Hepatocyte (in vitro differentiated cells): ENCODE measurements at regions not wholly inside any gene's neighbourhood (a gene's known extent, or its start where the extent isn't known, plus 50 kb on each side); places are given as distances from the start of the nearest gene placed in this dataset.
"Not testable (repeated sequence)": the region's sequence is repeated elsewhere in the genome, so short reads cannot be mapped to it uniquely, and the experiment has no call there.

Experiments
- DNase-seq: peaks from one replicate; pipeline ENCODE4 v3.0.0-alpha.2; 2016; ENCODE audit warnings: low spot score
- H2AFZ ChIP-seq: fragments of 200-600 bp; sonication (generic); 2 replicates; pipeline ENCODE4 v1.6.0; 2016; ENCODE audit warnings: antibody characterized with exemption, mild to moderate bottlenecking
- H3K27ac ChIP-seq: fragments of 200-600 bp; sonication (generic); 2 replicates; pipeline ENCODE4 v1.5.1; 2016; ENCODE audit warnings: mild to moderate bottlenecking
- H3K27me3 ChIP-seq: fragments of 200-600 bp; sonication (generic); 2 replicates; pipeline ENCODE4 v1.6.1; 2016
- H3K36me3 ChIP-seq: fragments of 200-600 bp; sonication (generic); replicated peaks from 2 replicates; pipeline ENCODE4 v1.5.1; 2016; ENCODE audit warnings: low read depth; ENCODE audit not compliant: insufficient read depth
- H3K4me1 ChIP-seq: fragments of 200-600 bp; sonication (generic); 2 replicates; pipeline ENCODE4 v1.5.1; 2016; ENCODE audit warnings: mild to moderate bottlenecking, moderate library complexity; ENCODE audit not compliant: insufficient read depth
- H3K4me2 ChIP-seq: fragments of 200-600 bp; sonication (generic); 2 replicates; pipeline ENCODE4 v1.6.0; 2016
- H3K4me3 ChIP-seq: fragments of 200-600 bp; sonication (generic); 2 replicates; pipeline ENCODE4 v1.5.1; 2016; ENCODE audit warnings: mild to moderate bottlenecking
- H3K79me2 ChIP-seq: fragments of 200-600 bp; sonication (generic); 2 replicates; pipeline ENCODE4 v1.6.0; 2017; ENCODE audit warnings: mild to moderate bottlenecking
- H3K9me2 ChIP-seq: fragments of 200-600 bp; sonication (generic); replicated peaks from 2 replicates; pipeline ENCODE4 v1.6.0; 2017; ENCODE audit warnings: mild to moderate bottlenecking; ENCODE audit not compliant: insufficient read depth
- H3K9me3 ChIP-seq: fragments of 200-600 bp; sonication (generic); 2 replicates; pipeline ENCODE4 v1.5.1; 2016; ENCODE audit warnings: low read depth, mild to moderate bottlenecking
- H4K20me1 ChIP-seq: fragments of 200-600 bp; sonication (generic); 2 replicates; pipeline ENCODE4 v1.6.0; 2016; ENCODE audit warnings: mild to moderate bottlenecking; ENCODE audit not compliant: insufficient read depth, poor library complexity, severe bottlenecking
- EZH2 ChIP-seq: fragments of 200-600 bp; sonication (generic); IDR thresholded peaks from 2 replicates; pipeline ENCODE4 v1.6.1; 2016; ENCODE audit warnings: antibody characterized with exemption, mild to moderate bottlenecking, borderline replicate concordance
- EZH2phosphoT487 ChIP-seq: fragments of 200-600 bp; sonication (generic); IDR thresholded peaks from one replicate; pipeline ENCODE4 v1.6.1; 2018; ENCODE audit warnings: antibody characterized with exemption, mild to moderate bottlenecking, low read depth, moderate library complexity; ENCODE audit not compliant: unreplicated experiment, severe bottlenecking
- WGBS: methylation state at CpG from one replicate; pipeline ENCODE4 v1.1.6; 2016; ENCODE audit warnings: low lambda C conversion rate; ENCODE audit errors: missing lambda C conversion rate; 5-methylcytosine and 5-hydroxymethylcytosine counted together
- TF ChIP-seq, protein P1 (sequence below): fragments of 200-600 bp; sonication (generic); IDR thresholded peaks from 2 replicates; pipeline ENCODE4 v1.5.1; 2016; ENCODE audit warnings: antibody characterized with exemption, mild to moderate bottlenecking; ENCODE audit not compliant: poor library complexity

GRCh38 chr7:140261522-140261921 lies 84.7 kb upstream of the KDM7A start:
- H3K27ac ChIP-seq, result no peak overlapping the region
- no peaks in the 10 kb centered on the region for H3K9me2 ChIP-seq
- H4K20me1 ChIP-seq, result no peaks in the 10 kb centered on the region
- H2AFZ ChIP-seq, result no peak overlapping the region
- no peak for DNase-seq
- H3K36me3 ChIP-seq, result no peaks in the 10 kb centered on the region
- TF ChIP-seq EZH2 (no peak), EZH2phosphoT487 (no peak)
- TF ChIP-seq, protein P1, sequence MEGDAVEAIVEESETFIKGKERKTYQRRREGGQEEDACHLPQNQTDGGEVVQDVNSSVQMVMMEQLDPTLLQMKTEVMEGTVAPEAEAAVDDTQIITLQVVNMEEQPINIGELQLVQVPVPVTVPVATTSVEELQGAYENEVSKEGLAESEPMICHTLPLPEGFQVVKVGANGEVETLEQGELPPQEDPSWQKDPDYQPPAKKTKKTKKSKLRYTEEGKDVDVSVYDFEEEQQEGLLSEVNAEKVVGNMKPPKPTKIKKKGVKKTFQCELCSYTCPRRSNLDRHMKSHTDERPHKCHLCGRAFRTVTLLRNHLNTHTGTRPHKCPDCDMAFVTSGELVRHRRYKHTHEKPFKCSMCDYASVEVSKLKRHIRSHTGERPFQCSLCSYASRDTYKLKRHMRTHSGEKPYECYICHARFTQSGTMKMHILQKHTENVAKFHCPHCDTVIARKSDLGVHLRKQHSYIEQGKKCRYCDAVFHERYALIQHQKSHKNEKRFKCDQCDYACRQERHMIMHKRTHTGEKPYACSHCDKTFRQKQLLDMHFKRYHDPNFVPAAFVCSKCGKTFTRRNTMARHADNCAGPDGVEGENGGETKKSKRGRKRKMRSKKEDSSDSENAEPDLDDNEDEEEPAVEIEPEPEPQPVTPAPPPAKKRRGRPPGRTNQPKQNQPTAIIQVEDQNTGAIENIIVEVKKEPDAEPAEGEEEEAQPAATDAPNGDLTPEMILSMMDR, result no peak
- H3K9me3 ChIP-seq, result no peaks in the 10 kb centered on the region
- H3K79me2 ChIP-seq, result no peaks in the 10 kb centered on the region
- H3K4me3 ChIP-seq, result no peak overlapping the region
- H3K27me3 ChIP-seq, result no peaks in the 10 kb centered on the region
- H3K4me1 ChIP-seq, result no peaks in the 10 kb centered on the region
- WGBS, result 77% methylated on average over 1 of the region's 1 CpG
- H3K4me2 ChIP-seq, result no peak overlapping the region

DNA sequence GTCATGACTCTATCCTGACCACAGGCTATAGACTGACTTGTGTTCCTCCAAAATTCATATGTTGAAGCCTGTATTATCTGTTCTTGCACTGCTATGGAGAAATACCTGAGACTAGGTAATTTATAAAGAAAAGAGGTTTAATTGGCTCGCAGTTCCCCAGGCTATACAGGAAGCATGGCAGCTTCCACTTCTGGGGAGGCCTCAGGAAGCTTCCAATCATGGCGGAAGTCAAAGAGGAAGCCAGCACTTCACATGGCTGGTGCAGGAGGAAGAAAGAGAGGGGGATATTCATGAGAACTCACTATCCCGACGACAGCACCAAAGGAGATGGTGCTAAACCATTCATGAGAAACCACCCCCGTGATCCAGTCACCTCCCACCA lies 84.3 kb upstream of the KDM7A start:
- H4K20me1 ChIP-seq, result no peaks in the 10 kb centered on the region
- H3K4me3 ChIP-seq, result no peak overlapping the region
- H3K9me3 ChIP-seq, result no peaks in the 10 kb centered on the region
- no peak overlapping the region for H3K4me2 ChIP-seq
- H3K4me1 ChIP-seq, result no peaks in the 10 kb centered on the region
- no peak for TF ChIP-seq EZH2phosphoT487
- TF ChIP-seq, protein P1, result no peak
- no peak for TF ChIP-seq EZH2
- H3K36me3 ChIP-seq, result no peaks in the 10 kb centered on the region
- H3K27me3 ChIP-seq, result no peaks in the 10 kb centered on the region
- DNase-seq, result no peak
- no peak overlapping the region for H2AFZ ChIP-seq
- 82% methylated on average over 5 of the region's 5 CpGs for WGBS
- no peaks in the 10 kb centered on the region for H3K9me2 ChIP-seq
- no peaks in the 10 kb centered on the region for H3K79me2 ChIP-seq
- no peak overlapping the region for H3K27ac ChIP-seq

DNA sequence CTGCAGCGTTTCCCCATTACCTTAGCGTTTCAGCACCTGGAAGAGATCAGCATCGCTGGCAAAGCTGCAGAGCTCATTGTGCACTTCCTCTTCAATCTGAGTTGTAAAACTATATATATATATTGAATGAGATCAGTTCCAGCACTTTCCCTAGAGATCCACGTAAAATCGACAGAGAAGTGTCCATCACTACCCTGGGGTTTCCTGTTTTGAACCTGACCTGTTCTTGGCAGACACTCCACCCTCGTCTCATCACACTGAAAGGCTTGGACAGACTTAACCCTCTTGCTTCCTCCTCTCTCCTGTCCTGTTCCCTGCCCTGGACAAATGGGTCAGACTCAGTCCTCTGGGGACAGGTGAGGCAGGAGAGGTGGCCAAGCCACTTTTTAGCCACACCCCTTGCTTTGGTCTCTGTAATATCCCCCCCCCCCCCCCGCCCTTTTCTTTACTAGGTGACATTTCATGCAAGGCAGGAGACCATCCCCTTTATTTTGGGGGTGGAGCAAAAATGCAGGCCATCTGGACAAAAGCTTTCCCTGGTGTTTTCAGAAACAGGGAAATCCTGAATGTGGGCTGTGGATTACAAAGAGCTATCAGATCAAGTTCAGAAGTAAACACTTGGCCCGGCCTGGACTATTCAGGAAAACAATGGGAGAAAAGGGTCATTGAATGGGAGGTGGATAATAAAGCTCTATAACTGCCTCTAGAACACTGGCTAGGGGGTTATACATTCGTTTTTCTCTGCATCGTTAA lies 83.7 kb upstream of the KDM7A start:
- Histone ChIP-seq H3K4me1 (no peaks in the 10 kb centered on the region), H3K9me2 (no peaks in the 10 kb centered on the region), H3K79me2 (no peaks in the 10 kb centered on the region), H3K36me3 (no peaks in the 10 kb centered on the region), H3K27ac (no peak overlapping the region), H3K9me3 (no peaks in the 10 kb centered on the region), H3K27me3 (no peaks in the 10 kb centered on the region), H2AFZ (no peak overlapping the region), H4K20me1 (no peaks in the 10 kb centered on the region), H3K4me3 (no peak overlapping the region), H3K4me2 (no peak overlapping the region)
- DNase-seq, result no peak
- TF ChIP-seq, protein P1, result no peak
- no peak for TF ChIP-seq EZH2phosphoT487
- TF ChIP-seq EZH2, result no peak
- WGBS, result 44% methylated on average over 10 of the region's 10 CpGs

- H3K4me2 ChIP-seq, H4K20me1 ChIP-seq, H3K27me3 ChIP-seq, DNase-seq, H3K9me3 ChIP-seq, H3K9me2 ChIP-seq, H3K4me1 ChIP-seq, H3K79me2 ChIP-seq, H3K36me3 ChIP-seq, H2AFZ ChIP-seq, H3K4me3 ChIP-seq, H3K27ac ChIP-seq: not testable (repeated sequence)
- 82% methylated on average over 3 of the region's 3 CpGs for WGBS
Measured at GRCh38 chr7:140257278-140257677, 80.5 kb upstream of the KDM7A start.

DNA sequence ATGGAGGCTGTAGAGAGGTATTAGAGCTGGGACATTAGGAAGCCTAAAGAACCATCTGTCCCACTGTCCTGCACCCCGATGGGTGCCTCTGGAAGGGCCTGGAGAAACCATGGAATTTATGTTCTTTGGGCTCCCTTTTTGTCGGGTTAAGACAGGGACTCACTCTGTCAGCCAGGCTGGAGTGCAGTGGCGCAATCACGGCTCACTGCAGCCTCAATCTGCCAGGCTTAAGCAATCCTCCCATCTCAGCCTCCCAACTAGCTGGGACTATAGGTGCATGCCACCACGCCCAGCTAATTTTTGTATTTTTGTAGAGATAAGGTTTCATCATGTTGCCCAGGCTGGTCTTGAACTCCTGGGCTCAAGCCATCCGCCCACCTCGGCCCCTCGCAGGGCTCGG lies 78.2 kb upstream of the KDM7A start:
- not testable (repeated sequence) for H3K4me3 ChIP-seq, H3K27me3 ChIP-seq, H2AFZ ChIP-seq, H3K4me1 ChIP-seq, H3K36me3 ChIP-seq, H3K9me2 ChIP-seq, H3K79me2 ChIP-seq, DNase-seq, H4K20me1 ChIP-seq, H3K27ac ChIP-seq, H3K9me3 ChIP-seq, H3K4me2 ChIP-seq
- 96% methylated on average over 9 of the region's 9 CpGs for WGBS
